DND-41 (cell line): ENCODE measurements at regions not wholly inside any gene's neighbourhood (a gene's known extent, or its start where the extent isn't known, plus 50 kb on each side); places are given as distances from the start of the nearest gene placed in this dataset.

Experiments
- EZH2 ChIP-seq: IDR thresholded peaks from 3 replicates; pipeline ENCODE4 v1.6.1; 2012; ENCODE audit warnings: borderline replicate concordance, low read depth, mild to moderate bottlenecking, moderate library complexity, low read length, inconsistent platforms; ENCODE audit not compliant: severe bottlenecking
- TF ChIP-seq, protein P1 (sequence below): IDR thresholded peaks from 2 replicates; pipeline ENCODE4 v1.5.1; 2012; ENCODE audit warnings: borderline replicate concordance, low read length, moderate library complexity, mild to moderate bottlenecking; ENCODE audit not compliant: poor library complexity, severe bottlenecking; ENCODE audit errors: extremely low read depth

DNA sequence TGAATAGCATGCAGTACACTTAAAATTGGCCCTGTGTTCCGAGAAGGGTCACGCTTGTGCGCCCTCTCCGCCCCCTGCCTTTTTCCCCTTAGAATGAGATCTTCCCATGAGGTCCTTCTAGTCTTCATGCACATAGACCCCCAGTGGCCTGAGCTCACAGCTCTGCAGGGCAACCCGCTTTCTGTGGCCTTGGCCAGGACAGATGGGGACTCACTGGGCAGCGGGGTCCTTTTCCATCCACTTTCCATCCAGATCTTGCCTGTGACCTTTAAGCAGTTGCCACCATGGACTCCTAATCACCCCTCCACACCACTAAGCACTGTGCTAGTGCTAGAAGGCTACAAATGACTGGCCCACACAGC, 244.4 kb downstream of the UACA start:
- TF ChIP-seq, protein P1, sequence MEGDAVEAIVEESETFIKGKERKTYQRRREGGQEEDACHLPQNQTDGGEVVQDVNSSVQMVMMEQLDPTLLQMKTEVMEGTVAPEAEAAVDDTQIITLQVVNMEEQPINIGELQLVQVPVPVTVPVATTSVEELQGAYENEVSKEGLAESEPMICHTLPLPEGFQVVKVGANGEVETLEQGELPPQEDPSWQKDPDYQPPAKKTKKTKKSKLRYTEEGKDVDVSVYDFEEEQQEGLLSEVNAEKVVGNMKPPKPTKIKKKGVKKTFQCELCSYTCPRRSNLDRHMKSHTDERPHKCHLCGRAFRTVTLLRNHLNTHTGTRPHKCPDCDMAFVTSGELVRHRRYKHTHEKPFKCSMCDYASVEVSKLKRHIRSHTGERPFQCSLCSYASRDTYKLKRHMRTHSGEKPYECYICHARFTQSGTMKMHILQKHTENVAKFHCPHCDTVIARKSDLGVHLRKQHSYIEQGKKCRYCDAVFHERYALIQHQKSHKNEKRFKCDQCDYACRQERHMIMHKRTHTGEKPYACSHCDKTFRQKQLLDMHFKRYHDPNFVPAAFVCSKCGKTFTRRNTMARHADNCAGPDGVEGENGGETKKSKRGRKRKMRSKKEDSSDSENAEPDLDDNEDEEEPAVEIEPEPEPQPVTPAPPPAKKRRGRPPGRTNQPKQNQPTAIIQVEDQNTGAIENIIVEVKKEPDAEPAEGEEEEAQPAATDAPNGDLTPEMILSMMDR = no peak
- no peak for TF ChIP-seq EZH2
